Smooth muscle cell (in vitro differentiated cells): ENCODE measurements at regions not wholly inside any gene's neighbourhood (a gene's known extent, or its start where the extent isn't known, plus 50 kb on each side); places are given as distances from the start of the nearest gene placed in this dataset.

Experiments used
- DNase-seq: peaks from one replicate; lab custom pipeline; 2025; ENCODE audit not compliant: unreplicated experiment; lab: John Stamatoyannopoulos, UW
- H2AFZ ChIP-seq: fragments of 200-600 bp; sonication (generic); 2 replicates; pipeline ENCODE4 v1.6.0; 2016; ENCODE audit warnings: antibody characterized with exemption, low read depth, mild to moderate bottlenecking
- H3F3A ChIP-seq: fragments of 200-600 bp; sonication (generic); 2 replicates; pipeline ENCODE4 v1.6.0; 2017; ENCODE audit warnings: antibody characterized with exemption, low read depth
- H3K27ac ChIP-seq: fragments of 200-600 bp; sonication (generic); 2 replicates; pipeline ENCODE4 v1.5.1; 2016; ENCODE audit warnings: low read depth, mild to moderate bottlenecking
- H3K27me3 ChIP-seq: fragments of 200-600 bp; sonication (generic); 2 replicates; pipeline ENCODE4 v1.6.1; 2016; ENCODE audit warnings: low read depth, mild to moderate bottlenecking
- H3K36me3 ChIP-seq: fragments of 200-600 bp; sonication (generic); 2 replicates; pipeline ENCODE4 v1.5.1; 2016; ENCODE audit warnings: low read depth
- H3K4me1 ChIP-seq: fragments of 200-600 bp; sonication (generic); 2 replicates; pipeline ENCODE4 v1.5.1; 2016; ENCODE audit warnings: low read depth
- H3K4me2 ChIP-seq: fragments of 200-600 bp; sonication (generic); 2 replicates; pipeline ENCODE4 v1.6.0; 2016; ENCODE audit warnings: mild to moderate bottlenecking
- H3K4me3 ChIP-seq: fragments of 200-600 bp; sonication (generic); 2 replicates; pipeline ENCODE4 v1.5.1; 2016; ENCODE audit warnings: mild to moderate bottlenecking
- H3K79me2 ChIP-seq: fragments of 200-600 bp; sonication (generic); 2 replicates; pipeline ENCODE4 v1.6.0; 2016; ENCODE audit warnings: low read depth, mild to moderate bottlenecking
- H3K9ac ChIP-seq: fragments of 200-600 bp; sonication (generic); 2 replicates; pipeline ENCODE4 v1.6.0; 2016; ENCODE audit warnings: low read depth
- H3K9me3 ChIP-seq: fragments of 200-600 bp; sonication (generic); replicated peaks from 2 replicates; pipeline ENCODE4 v1.5.1; 2016; ENCODE audit warnings: low read depth
- H4K20me1 ChIP-seq: fragments of 200-600 bp; sonication (generic); 2 replicates; pipeline ENCODE4 v1.6.0; 2016; ENCODE audit warnings: low read depth
- CTCF ChIP-seq: fragments of 200-600 bp; sonication (generic); IDR thresholded peaks from 2 replicates; pipeline ENCODE4 v1.5.1; 2017; ENCODE audit warnings: borderline replicate concordance, mild to moderate bottlenecking, antibody characterized with exemption; ENCODE audit not compliant: insufficient read depth, poor library complexity, severe bottlenecking
- WGBS: methylation state at CpG from one replicate; pipeline ENCODE4 v1.1.7; 2016; ENCODE audit warnings: low lambda C conversion rate; 5-methylcytosine and 5-hydroxymethylcytosine counted together

- no peak overlapping the region for H3K27ac ChIP-seq
- H3F3A ChIP-seq: no peaks in the 10 kb centered on the region
- no peak overlapping the region for H3K9ac ChIP-seq
- H3K36me3 ChIP-seq: no peaks in the 10 kb centered on the region
- WGBS: 76% methylated on average over 3 of the region's 3 CpGs
- H3K27me3 ChIP-seq: no peaks in the 10 kb centered on the region
- no peak overlapping the region for H3K4me3 ChIP-seq
- no peak overlapping the region for H3K4me2 ChIP-seq
- H2AFZ ChIP-seq: peak overlapping the region; percentile 31
- no peak for DNase-seq
- no peaks in the 10 kb centered on the region for H3K4me1 ChIP-seq
- H3K9me3 ChIP-seq: no peaks in the 10 kb centered on the region
- H4K20me1 ChIP-seq: no peaks in the 10 kb centered on the region
- no peak for TF ChIP-seq CTCF
- no peaks in the 10 kb centered on the region for H3K79me2 ChIP-seq
These were observed 1677.0 kb upstream of the LRRTM1 start for GRCh38 chr2:81981585-81981984.

GRCh38 chr2:81979086-81979485 is 1674.5 kb upstream of the LRRTM1 start:
- Histone ChIP-seq H3F3A (no peaks in the 10 kb centered on the region), H3K27me3 (no peaks in the 10 kb centered on the region), H3K27ac (no peak overlapping the region), H2AFZ (no peak overlapping the region), H4K20me1 (no peaks in the 10 kb centered on the region), H3K79me2 (no peaks in the 10 kb centered on the region), H3K36me3 (no peaks in the 10 kb centered on the region), H3K9me3 (no peaks in the 10 kb centered on the region), H3K4me3 (no peak overlapping the region), H3K9ac (no peak overlapping the region), H3K4me2 (no peak overlapping the region), H3K4me1 (no peaks in the 10 kb centered on the region)
- no peak for TF ChIP-seq CTCF
- whole genome bisulfite sequencing: 72% methylated on average over 3 of the region's 3 CpGs
- no peak for DNase-seq

GRCh38 chr2:81976998-81977397 is 1672.4 kb upstream of the LRRTM1 start:
- WGBS: 82% methylated on average over 1 of the region's 1 CpG

More at GRCh38 chr2:81976998-81977397, 1672.4 kb upstream of the LRRTM1 start:
- no peak overlapping the region for H2AFZ ChIP-seq
- no peak overlapping the region for H3K4me2 ChIP-seq
- H3K4me1 ChIP-seq: no peaks in the 10 kb centered on the region
- H3F3A ChIP-seq: no peaks in the 10 kb centered on the region
- no peak overlapping the region for H3K4me3 ChIP-seq
- no peaks in the 10 kb centered on the region for H3K27me3 ChIP-seq
- no peak for TF ChIP-seq CTCF
- no peak overlapping the region for H3K27ac ChIP-seq
- DNase-seq: no peak
- H4K20me1 ChIP-seq: no peaks in the 10 kb centered on the region
- no peaks in the 10 kb centered on the region for H3K79me2 ChIP-seq
- no peaks in the 10 kb centered on the region for H3K36me3 ChIP-seq
- H3K9ac ChIP-seq: no peak overlapping the region
- no peaks in the 10 kb centered on the region for H3K9me3 ChIP-seq
